Mesendoderm (in vitro differentiated cells): ENCODE measurements at regions not wholly inside any gene's neighbourhood (a gene's known extent, or its start where the extent isn't known, plus 50 kb on each side); places are given as distances from the start of the nearest gene placed in this dataset.

Experiments
- DNase-seq: peaks from one replicate; pipeline ENCODE4 v3.0.0; 2013
- H2AK5ac ChIP-seq: 2 replicates; pipeline ENCODE4 v1.6.1; 2013; ENCODE audit warnings: low read length, inconsistent platforms
- H2BK120ac ChIP-seq: 2 replicates; pipeline ENCODE4 v1.6.1; 2013; ENCODE audit warnings: low read depth, mild to moderate bottlenecking, low read length, moderate library complexity, mixed read lengths
- H2BK15ac ChIP-seq: replicated peaks from 2 replicates; pipeline ENCODE4 v1.6.1; 2013; ENCODE audit warnings: low read depth, mild to moderate bottlenecking, moderate library complexity
- H2BK5ac ChIP-seq: 2 replicates; pipeline ENCODE4 v1.6.1; 2013; ENCODE audit warnings: low read length, inconsistent platforms
- H3K18ac ChIP-seq: 2 replicates; pipeline ENCODE4 v1.6.1; 2013; ENCODE audit warnings: mild to moderate bottlenecking, low read length, mixed read lengths
- H3K23ac ChIP-seq: one replicate; pipeline ENCODE4 v1.6.1; 2013; ENCODE audit warnings: low read length
- H3K27ac ChIP-seq: 2 replicates; pipeline ENCODE4 v1.5.1; 2013; ENCODE audit warnings: low read depth, mild to moderate bottlenecking, inconsistent platforms, low read length, moderate library complexity
- H3K27me3 ChIP-seq: 2 replicates; pipeline ENCODE4 v1.6.1; 2013; ENCODE audit warnings: low read length, control low read depth, mild to moderate bottlenecking, inconsistent platforms; ENCODE audit not compliant: insufficient read depth, poor library complexity
- H3K36me3 ChIP-seq: 2 replicates; pipeline ENCODE4 v1.6.1; 2013; ENCODE audit warnings: low read length, inconsistent platforms; ENCODE audit not compliant: control insufficient read depth, insufficient read depth
- H3K4ac ChIP-seq: one replicate; pipeline ENCODE4 v1.6.1; 2013; ENCODE audit warnings: low read depth, mild to moderate bottlenecking, low read length, moderate library complexity
- H3K4me1 ChIP-seq: 2 replicates; pipeline ENCODE4 v1.6.1; 2013; ENCODE audit warnings: low read depth, low read length, inconsistent platforms; ENCODE audit not compliant: control insufficient read depth
- H3K4me2 ChIP-seq: 2 replicates; pipeline ENCODE4 v1.6.1; 2013; ENCODE audit warnings: low read length
- H3K4me3 ChIP-seq: 2 replicates; pipeline ENCODE4 v1.5.1; 2013; ENCODE audit warnings: mild to moderate bottlenecking, low read length
- H3K56ac ChIP-seq: one replicate; pipeline ENCODE4 v1.6.1; 2013; ENCODE audit warnings: low read length
- H3K79me1 ChIP-seq: 2 replicates; pipeline ENCODE4 v1.6.1; 2013; ENCODE audit warnings: low read length, inconsistent platforms
- H3K79me2 ChIP-seq: 2 replicates; pipeline ENCODE4 v1.6.1; 2013; ENCODE audit warnings: mild to moderate bottlenecking, low read length; ENCODE audit not compliant: control insufficient read depth, insufficient read depth
- H3K9ac ChIP-seq: 2 replicates; pipeline ENCODE4 v1.6.1; 2013; ENCODE audit warnings: low read length, inconsistent platforms
- H4K5ac ChIP-seq: one replicate; pipeline ENCODE4 v1.6.1; 2013; ENCODE audit warnings: low read length
- H4K8ac ChIP-seq: one replicate; pipeline ENCODE4 v1.6.1; 2013; ENCODE audit warnings: low read depth, mild to moderate bottlenecking, control low read depth, low read length, moderate library complexity
- WGBS: extraction: QIAGEN DNeasy Blood & Tissue Kit; methylation state at CpG from one replicate; pipeline ENCODE4 v1.1.7; 2013; ENCODE audit warnings: low lambda C conversion rate, missing lambda C conversion rate; ENCODE audit not compliant: insufficient coverage; ENCODE audit errors: extremely low coverage; 5-methylcytosine and 5-hydroxymethylcytosine counted together

DNA sequence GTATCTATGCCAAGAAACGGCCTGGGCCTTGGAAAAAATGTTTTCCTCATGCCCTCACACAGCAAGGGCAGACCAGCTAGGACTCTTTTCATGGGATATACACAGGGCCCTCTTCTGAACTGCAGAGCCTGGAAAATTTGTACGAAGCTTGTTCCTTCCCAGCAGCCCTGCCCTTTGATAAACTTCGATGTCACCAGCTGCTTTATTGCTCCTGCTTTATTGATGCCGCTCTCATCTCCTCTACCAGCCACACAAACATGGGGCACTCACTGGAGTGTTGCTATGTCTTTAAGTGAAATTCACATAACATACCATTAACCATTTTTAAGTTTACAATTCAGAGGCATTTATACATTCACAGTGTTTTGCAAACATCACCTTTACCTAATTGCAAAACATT is 197.9 kb downstream of the KTN1 start:
- no peak overlapping the region for H3K27ac ChIP-seq
- H3K23ac ChIP-seq, result no peak overlapping the region
- no peak overlapping the region for H3K9ac ChIP-seq
- H3K4me2 ChIP-seq, result no peak overlapping the region
- WGBS, result no CpG with 5 or more reads among the region's 4 CpGs
- H2BK120ac ChIP-seq, result no peak overlapping the region
- no peaks in the 10 kb centered on the region for H3K79me2 ChIP-seq
- no peaks in the 10 kb centered on the region for H3K79me1 ChIP-seq
- no peak for DNase-seq
- no peaks in the 10 kb centered on the region for H3K27me3 ChIP-seq
- H4K8ac ChIP-seq, result no peak overlapping the region
- no peak overlapping the region for H2AK5ac ChIP-seq
- H3K18ac ChIP-seq, result no peak overlapping the region
- H3K56ac ChIP-seq, result no peak overlapping the region
- H3K4me1 ChIP-seq, result no peaks in the 10 kb centered on the region
- no peak overlapping the region for H3K4ac ChIP-seq
- H2BK5ac ChIP-seq, result no peak overlapping the region
- H3K36me3 ChIP-seq, result no peaks in the 10 kb centered on the region
- H4K5ac ChIP-seq, result no peak overlapping the region
- no peak overlapping the region for H2BK15ac ChIP-seq
- no peak overlapping the region for H3K4me3 ChIP-seq

DNA sequence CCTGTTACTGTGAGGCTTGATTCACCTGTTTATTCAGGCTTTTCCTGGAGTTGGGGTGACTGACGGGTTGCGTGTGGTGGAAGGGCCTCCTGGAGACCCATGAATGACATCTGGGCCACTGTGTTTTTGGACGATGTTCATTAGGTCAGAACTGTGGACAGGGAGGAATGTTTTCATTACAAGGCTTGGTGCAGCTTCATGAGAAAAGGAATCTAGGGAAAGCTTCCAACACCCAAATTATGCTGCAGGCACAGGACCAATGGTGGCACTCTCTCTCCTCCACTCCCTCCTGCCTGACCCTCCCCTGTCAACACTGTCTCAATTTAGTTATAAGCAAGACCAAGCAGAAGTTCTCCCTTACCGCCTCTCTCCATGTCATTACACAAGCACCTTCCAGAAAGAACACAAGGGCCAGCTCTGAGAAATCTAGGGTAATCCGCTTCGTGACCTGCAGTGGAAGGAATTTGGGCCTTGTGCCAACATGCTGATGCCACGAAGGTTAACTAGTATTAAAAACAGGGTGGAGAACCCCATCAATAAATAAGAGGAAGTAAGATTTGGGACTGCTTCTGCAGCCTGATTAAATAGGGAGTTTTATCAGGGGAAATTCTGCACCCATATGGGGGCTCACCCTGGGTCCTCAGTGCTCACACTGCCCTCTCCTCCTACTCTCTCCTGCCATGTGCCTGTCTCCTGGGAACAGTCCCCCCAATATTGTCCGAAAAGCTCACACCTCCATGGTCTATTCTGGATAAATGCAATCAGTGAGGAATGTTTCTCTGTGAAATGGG is 200.3 kb downstream of the KTN1 start:
- Histone ChIP-seq H3K23ac (no peak overlapping the region), H3K18ac (no peak overlapping the region), H3K56ac (no peak overlapping the region), H4K8ac (no peak overlapping the region), H3K4me2 (no peak overlapping the region), H3K79me2 (no peaks in the 10 kb centered on the region), H3K4me1 (no peaks in the 10 kb centered on the region), H3K4ac (no peak overlapping the region), H2BK120ac (no peak overlapping the region), H4K5ac (no peak overlapping the region), H3K4me3 (no peak overlapping the region), H3K79me1 (no peaks in the 10 kb centered on the region), H3K36me3 (no peaks in the 10 kb centered on the region), H2BK15ac (no peak overlapping the region), H2BK5ac (no peak overlapping the region), H3K27me3 (no peaks in the 10 kb centered on the region), H3K9ac (no peak overlapping the region), H3K27ac (no peak overlapping the region), H2AK5ac (no peak overlapping the region)
- DNase-seq, result no peak
- WGBS, result no CpG with 5 or more reads among the region's 8 CpGs

DNA sequence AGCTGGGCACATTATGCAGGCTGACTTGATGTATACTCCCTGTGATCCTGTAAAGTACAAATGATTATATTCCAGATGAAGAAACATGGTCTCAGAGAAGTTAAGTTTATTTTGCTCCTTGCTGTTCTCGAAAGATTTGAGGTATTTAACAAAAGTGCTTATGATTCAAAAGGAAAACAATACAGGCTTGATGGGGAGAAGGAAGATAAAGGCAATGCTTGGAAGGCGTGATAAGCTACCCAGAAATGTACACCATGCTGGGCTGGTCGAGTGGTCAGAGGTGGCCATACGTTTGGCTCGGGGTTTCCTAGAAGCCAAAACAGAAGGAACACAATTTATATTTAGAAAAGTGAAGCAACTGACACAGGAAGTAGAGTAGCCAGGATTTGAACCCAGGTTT is 201.0 kb downstream of the KTN1 start:
- no peaks in the 10 kb centered on the region for H3K36me3 ChIP-seq
- H3K18ac ChIP-seq, result no peak overlapping the region
- H3K4me2 ChIP-seq, result no peak overlapping the region
- H3K9ac ChIP-seq, result no peak overlapping the region
- no peak overlapping the region for H2AK5ac ChIP-seq
- H2BK15ac ChIP-seq, result no peak overlapping the region
- no peak overlapping the region for H4K8ac ChIP-seq
- H3K4me1 ChIP-seq, result no peaks in the 10 kb centered on the region
- H2BK120ac ChIP-seq, result no peak overlapping the region
- H3K27me3 ChIP-seq, result no peaks in the 10 kb centered on the region
- no peak overlapping the region for H3K27ac ChIP-seq
- H3K4ac ChIP-seq, result no peak overlapping the region
- WGBS, result no CpG with 5 or more reads among the region's 5 CpGs
- no peak overlapping the region for H3K56ac ChIP-seq
- H3K79me1 ChIP-seq, result no peaks in the 10 kb centered on the region
- no peak overlapping the region for H2BK5ac ChIP-seq
- H3K79me2 ChIP-seq, result no peaks in the 10 kb centered on the region
- no peak overlapping the region for H3K4me3 ChIP-seq
- no peak overlapping the region for H3K23ac ChIP-seq
- no peak for DNase-seq
- H4K5ac ChIP-seq, result no peak overlapping the region

DNA sequence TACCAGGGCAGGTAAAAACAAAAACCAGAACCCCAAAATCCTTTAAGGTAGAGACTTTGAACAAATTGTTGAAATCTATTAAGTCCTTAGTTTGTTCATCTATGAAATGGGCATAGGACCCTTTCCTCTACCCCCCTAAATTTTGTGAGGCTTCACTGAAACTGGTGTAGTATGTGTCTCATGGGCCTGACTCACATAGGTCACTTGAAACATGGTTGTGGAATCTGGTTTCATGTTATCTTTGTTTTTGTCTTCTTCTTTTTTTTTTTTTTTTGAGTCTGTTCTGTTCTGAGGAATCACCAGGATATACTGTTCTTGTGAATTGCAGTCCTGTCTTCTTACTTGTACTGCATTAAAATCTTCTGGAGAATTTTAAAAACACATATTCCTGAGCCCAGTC is 202.2 kb downstream of the KTN1 start:
- H2AK5ac ChIP-seq, result no peak overlapping the region
- H3K18ac ChIP-seq, result no peak overlapping the region
- H3K4me2 ChIP-seq, result no peak overlapping the region
- H4K5ac ChIP-seq, result no peak overlapping the region
- no peak overlapping the region for H2BK120ac ChIP-seq
- H3K9ac ChIP-seq, result no peak overlapping the region
- no peaks in the 10 kb centered on the region for H3K79me2 ChIP-seq
- no peak overlapping the region for H3K4me3 ChIP-seq
- H3K23ac ChIP-seq, result no peak overlapping the region
- no peaks in the 10 kb centered on the region for H3K36me3 ChIP-seq
- no peak overlapping the region for H3K4ac ChIP-seq
- no peak overlapping the region for H3K27ac ChIP-seq
- H3K27me3 ChIP-seq, result no peaks in the 10 kb centered on the region
- no peak overlapping the region for H3K56ac ChIP-seq
- H2BK5ac ChIP-seq, result no peak overlapping the region
- no peak for DNase-seq
- no peak overlapping the region for H4K8ac ChIP-seq
- no peak overlapping the region for H2BK15ac ChIP-seq
- no peaks in the 10 kb centered on the region for H3K79me1 ChIP-seq
- H3K4me1 ChIP-seq, result no peaks in the 10 kb centered on the region

DNA sequence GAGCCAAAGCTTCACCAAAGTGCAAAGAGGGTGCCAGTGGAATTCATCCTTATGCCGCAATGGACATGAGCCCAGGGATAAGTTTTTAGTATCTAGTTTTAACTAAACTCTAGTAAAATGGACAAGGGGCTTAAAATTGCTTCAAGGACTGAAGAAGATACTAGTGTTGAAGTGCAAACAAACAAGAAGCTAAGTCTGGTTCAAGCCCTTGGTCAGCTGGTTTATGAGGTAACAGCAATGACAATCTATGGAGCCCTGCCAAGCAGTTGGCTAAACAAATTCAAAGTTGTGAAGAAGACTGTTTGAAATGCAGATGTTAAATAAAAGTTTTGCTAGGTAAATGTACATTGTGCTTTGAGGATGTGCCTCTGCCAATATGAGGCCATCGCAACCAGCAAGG is 209.4 kb downstream of the KTN1 start:
- H3K4ac ChIP-seq, result no peak overlapping the region
- no peak overlapping the region for H3K56ac ChIP-seq
- no CpG with 5 or more reads among the region's 2 CpGs for WGBS
- H3K4me2 ChIP-seq, result no peak overlapping the region
- no peak overlapping the region for H3K4me3 ChIP-seq
- no peak overlapping the region for H3K23ac ChIP-seq
- H3K18ac ChIP-seq, result no peak overlapping the region
- no peaks in the 10 kb centered on the region for H3K27me3 ChIP-seq
- no peak for DNase-seq
- H3K36me3 ChIP-seq, result no peaks in the 10 kb centered on the region
- H3K4me1 ChIP-seq, result no peaks in the 10 kb centered on the region
- no peak overlapping the region for H4K8ac ChIP-seq
- no peak overlapping the region for H3K9ac ChIP-seq
- no peak overlapping the region for H4K5ac ChIP-seq
- H3K27ac ChIP-seq, result no peak overlapping the region
- H2BK5ac ChIP-seq, result no peak overlapping the region
- no peaks in the 10 kb centered on the region for H3K79me2 ChIP-seq
- no peak overlapping the region for H2BK15ac ChIP-seq
- no peaks in the 10 kb centered on the region for H3K79me1 ChIP-seq
- H2AK5ac ChIP-seq, result no peak overlapping the region
- no peak overlapping the region for H2BK120ac ChIP-seq
